ENCODE measurements at regions not wholly inside any gene's neighbourhood (a gene's known extent, or its start where the extent isn't known, plus 50 kb on each side); places are given as distances from the start of the nearest gene placed in this dataset.

DNA sequence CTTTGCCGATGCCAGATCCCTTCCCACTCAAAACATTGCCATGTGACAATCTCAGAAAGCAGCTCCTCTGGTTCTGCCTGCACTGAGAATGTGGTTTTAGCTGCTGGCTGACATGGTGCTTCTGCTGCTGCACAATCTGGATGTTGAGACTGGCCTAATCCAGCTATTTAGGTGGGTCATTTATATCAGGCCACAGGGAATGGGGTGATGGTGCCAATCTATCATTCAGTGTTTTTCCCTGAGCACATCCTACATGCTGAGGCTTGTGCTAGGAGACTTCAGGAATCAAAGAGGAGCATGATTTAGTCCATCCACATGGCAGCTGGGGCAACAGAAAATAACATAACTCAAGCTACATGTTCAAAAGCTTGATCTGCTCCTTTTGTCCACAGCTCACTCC is 144.7 kb downstream of the CYRIA start:
- Histone ChIP-seq H4K5ac (ENCODE audit: low read depth, low read length) (no peak overlapping the region), H3K36me3 (ENCODE audit: control insufficient read depth, insufficient read depth, low read length) (no peaks in the 10 kb centered on the region), H3K9ac (ENCODE audit: low read depth, low read length) (no peak overlapping the region), H3K18ac (ENCODE audit: low read depth, low read length) (no peak overlapping the region), H3K4me1 (ENCODE audit: control insufficient read depth, insufficient read depth, low read length) (no peaks in the 10 kb centered on the region), H3K4me2 (ENCODE audit: low read depth, low read length) (no peak overlapping the region), H2AFZ (replicated peaks; ENCODE audit: low read length, poor library complexity) (no peak overlapping the region), H3K79me1 (ENCODE audit: low read depth in 1 of 2, low read length in 2 of 2) (no peaks in the 10 kb centered on the region), H2BK5ac (ENCODE audit: low read depth, low read length, poor library complexity, severe bottlenecking) (no peak overlapping the region), H3K4me3 (ENCODE audit: insufficient read depth, low read depth, low read length) (no peak overlapping the region), H3K9me1 (ENCODE audit: insufficient read depth, low read length) (no peaks in the 10 kb centered on the region), H3K27ac (ENCODE audit: insufficient read depth, low read length) (no peak overlapping the region), H4K91ac (ENCODE audit: insufficient read depth, low read depth, low read length) (no peak overlapping the region), H3K23ac (ENCODE audit: low read depth, low read length) (no peak overlapping the region), H3K56ac (ENCODE audit: extremely low read depth, insufficient read depth, low read length) (no peak overlapping the region), H2BK120ac (ENCODE audit: low read depth, low read length) (no peak overlapping the region), H2AK5ac (ENCODE audit: low read depth, low read length) (no peak overlapping the region), H4K8ac (ENCODE audit: low read depth in 2 of 2, low read length in 2 of 2) (no peak overlapping the region), H2BK15ac (ENCODE audit: low read depth, low read length) (no peak overlapping the region), H3K9me3 (ENCODE audit: control insufficient read depth, insufficient read depth, low read length) (0 out of 2 replicates have a peak, but pooled peaks cover 1% of the 10 kb centered on the region), H2AK9ac (replicated peaks; ENCODE audit: low read depth, low read length, poor library complexity) (no peak overlapping the region), H3K27me3 (ENCODE audit: control insufficient read depth, insufficient read depth, low read length) (no peaks in the 10 kb centered on the region), H4K20me1 (ENCODE audit: insufficient read depth, low read length) (no peaks in the 10 kb centered on the region), H2BK20ac (ENCODE audit: low read depth, low read length) (no peak overlapping the region), H3K14ac (replicated peaks; ENCODE audit: low read depth, low read length) (no peak overlapping the region), H3K4ac (ENCODE audit: low read depth, low read length) (no peak overlapping the region)
- dilution Hi-C loops (cut with HindIII; ENCODE audit: low sequenced_read_pairs, unreplicated experiment) (no loop called here), in situ Hi-C loops (cut with MboI; ENCODE audit: low sequenced_read_pairs) (no loop called here), intact Hi-C loops (cut with micrococcal nuclease) (no loop called here)
- BruUV-seq (replicated peaks) = no TSS peak
- CTCF ChIA-PET = no interaction called here
- POLR2A ChIA-PET (ENCODE audit: unreplicated experiment) = no interaction called here
- no CpG with 5 or more reads among the region's 1 CpG for WGBS, 2 experiments (ENCODE audit: extremely low coverage in 2 of 2, insufficient read length in 1 of 2)
- ATAC-seq (ENCODE audit: low read depth) (no peak), DNase-seq (no peak)
- TF ChIP-seq, protein P1, sequence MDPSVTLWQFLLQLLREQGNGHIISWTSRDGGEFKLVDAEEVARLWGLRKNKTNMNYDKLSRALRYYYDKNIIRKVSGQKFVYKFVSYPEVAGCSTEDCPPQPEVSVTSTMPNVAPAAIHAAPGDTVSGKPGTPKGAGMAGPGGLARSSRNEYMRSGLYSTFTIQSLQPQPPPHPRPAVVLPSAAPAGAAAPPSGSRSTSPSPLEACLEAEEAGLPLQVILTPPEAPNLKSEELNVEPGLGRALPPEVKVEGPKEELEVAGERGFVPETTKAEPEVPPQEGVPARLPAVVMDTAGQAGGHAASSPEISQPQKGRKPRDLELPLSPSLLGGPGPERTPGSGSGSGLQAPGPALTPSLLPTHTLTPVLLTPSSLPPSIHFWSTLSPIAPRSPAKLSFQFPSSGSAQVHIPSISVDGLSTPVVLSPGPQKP (IDR thresholded peaks at IDR 0.05; ENCODE audit: borderline replicate concordance, low read depth, low read length) = no peak
- TF ChIP-seq RCOR1 (IDR thresholded peaks at IDR 0.05; ENCODE audit: insufficient replicate concordance, low read length) (no peak), FOS (IDR thresholded peaks at IDR 0.05; ENCODE audit: low read depth, low read length) (no peak), MAZ (IDR thresholded peaks at IDR 0.05; ENCODE audit: borderline replicate concordance, low read depth, low read length) (no peak), BHLHE40 (IDR thresholded peaks at IDR 0.05; ENCODE audit: low read depth, low read length) (no peak), CEBPB (IDR thresholded peaks at IDR 0.05; ENCODE audit: low read depth, low read length) (no peak), MAFK (IDR thresholded peaks at IDR 0.05; ENCODE audit: low read depth, low read length) (no peak), CHD1 (IDR thresholded peaks at IDR 0.05; ENCODE audit: low read depth, low read length) (no peak), MXI1 (IDR thresholded peaks at IDR 0.05; ENCODE audit: borderline replicate concordance, low read depth, low read length) (no peak), NFE2L2 (IDR thresholded peaks at IDR 0.05; ENCODE audit: low read depth, low read length) (no peak)
- TF ChIP-seq, protein P2, sequence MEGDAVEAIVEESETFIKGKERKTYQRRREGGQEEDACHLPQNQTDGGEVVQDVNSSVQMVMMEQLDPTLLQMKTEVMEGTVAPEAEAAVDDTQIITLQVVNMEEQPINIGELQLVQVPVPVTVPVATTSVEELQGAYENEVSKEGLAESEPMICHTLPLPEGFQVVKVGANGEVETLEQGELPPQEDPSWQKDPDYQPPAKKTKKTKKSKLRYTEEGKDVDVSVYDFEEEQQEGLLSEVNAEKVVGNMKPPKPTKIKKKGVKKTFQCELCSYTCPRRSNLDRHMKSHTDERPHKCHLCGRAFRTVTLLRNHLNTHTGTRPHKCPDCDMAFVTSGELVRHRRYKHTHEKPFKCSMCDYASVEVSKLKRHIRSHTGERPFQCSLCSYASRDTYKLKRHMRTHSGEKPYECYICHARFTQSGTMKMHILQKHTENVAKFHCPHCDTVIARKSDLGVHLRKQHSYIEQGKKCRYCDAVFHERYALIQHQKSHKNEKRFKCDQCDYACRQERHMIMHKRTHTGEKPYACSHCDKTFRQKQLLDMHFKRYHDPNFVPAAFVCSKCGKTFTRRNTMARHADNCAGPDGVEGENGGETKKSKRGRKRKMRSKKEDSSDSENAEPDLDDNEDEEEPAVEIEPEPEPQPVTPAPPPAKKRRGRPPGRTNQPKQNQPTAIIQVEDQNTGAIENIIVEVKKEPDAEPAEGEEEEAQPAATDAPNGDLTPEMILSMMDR (conservative IDR thresholded peaks at IDR 0.05; ENCODE audit: low read depth, low read length) = no peak
- TF ChIP-seq, protein P3, sequence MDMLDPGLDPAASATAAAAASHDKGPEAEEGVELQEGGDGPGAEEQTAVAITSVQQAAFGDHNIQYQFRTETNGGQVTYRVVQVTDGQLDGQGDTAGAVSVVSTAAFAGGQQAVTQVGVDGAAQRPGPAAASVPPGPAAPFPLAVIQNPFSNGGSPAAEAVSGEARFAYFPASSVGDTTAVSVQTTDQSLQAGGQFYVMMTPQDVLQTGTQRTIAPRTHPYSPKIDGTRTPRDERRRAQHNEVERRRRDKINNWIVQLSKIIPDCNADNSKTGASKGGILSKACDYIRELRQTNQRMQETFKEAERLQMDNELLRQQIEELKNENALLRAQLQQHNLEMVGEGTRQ (IDR thresholded peaks at IDR 0.05; ENCODE audit: low read depth, low read length) = no peak

Measured in IMR-90 (cell line).